C4-2B (cell line): ENCODE measurements at regions not wholly inside any gene's neighbourhood (a gene's known extent, or its start where the extent isn't known, plus 50 kb on each side); places are given as distances from the start of the nearest gene placed in this dataset.

ENCODE experiments used
- H3K27ac ChIP-seq: fragments of 450-650 bp; 2 replicates; pipeline ENCODE4 v1.5.1; 2017
- ZFX ChIP-seq: fragments of 450-650 bp; IDR thresholded peaks from 2 replicates; pipeline ENCODE4 v1.6.1; 2017
- TF ChIP-seq, protein P1 (sequence below): fragments of 450-650 bp; conservative IDR thresholded peaks from 2 replicates; pipeline ENCODE4 v1.5.1; 2017; ENCODE audit warnings: mild to moderate bottlenecking

DNA sequence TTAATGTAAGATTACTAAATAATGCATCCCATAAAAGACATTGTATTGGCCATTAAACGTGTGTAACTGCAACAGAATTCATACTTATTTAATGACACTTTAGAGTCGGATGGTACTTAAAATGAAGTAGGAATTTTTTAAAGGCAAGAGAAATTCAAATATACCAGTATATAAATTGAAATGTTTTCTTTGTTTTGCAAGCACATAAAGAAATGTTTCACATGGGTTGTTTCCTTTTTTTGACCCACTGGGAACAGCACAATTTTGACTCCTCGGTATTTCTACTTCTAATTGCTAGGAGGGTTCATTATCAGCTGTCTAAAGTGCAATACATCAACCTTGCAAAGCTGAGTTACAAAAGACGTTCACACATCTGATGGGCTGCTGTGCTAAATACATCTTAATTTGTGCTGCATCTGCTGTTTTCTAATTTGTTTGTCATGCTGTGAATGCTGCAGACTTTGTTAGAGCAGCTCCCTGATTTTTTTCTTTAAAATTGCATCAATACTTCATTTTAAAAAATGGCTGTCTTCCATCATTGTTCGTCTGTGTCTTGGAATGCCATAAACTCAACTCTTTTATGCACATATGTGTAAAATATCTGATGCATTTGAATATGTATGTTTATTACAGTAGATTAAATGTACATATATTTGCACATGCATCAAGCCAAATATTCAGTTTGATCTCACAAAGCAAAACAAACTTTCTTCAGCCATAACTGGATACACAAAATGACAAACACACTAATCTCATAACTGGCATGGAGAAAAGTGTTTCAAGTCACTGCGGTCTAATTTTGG, 454.0 kb upstream of the GRAMD2B start:
- H3K27ac ChIP-seq, result no peak overlapping the region
- TF ChIP-seq, protein P1, sequence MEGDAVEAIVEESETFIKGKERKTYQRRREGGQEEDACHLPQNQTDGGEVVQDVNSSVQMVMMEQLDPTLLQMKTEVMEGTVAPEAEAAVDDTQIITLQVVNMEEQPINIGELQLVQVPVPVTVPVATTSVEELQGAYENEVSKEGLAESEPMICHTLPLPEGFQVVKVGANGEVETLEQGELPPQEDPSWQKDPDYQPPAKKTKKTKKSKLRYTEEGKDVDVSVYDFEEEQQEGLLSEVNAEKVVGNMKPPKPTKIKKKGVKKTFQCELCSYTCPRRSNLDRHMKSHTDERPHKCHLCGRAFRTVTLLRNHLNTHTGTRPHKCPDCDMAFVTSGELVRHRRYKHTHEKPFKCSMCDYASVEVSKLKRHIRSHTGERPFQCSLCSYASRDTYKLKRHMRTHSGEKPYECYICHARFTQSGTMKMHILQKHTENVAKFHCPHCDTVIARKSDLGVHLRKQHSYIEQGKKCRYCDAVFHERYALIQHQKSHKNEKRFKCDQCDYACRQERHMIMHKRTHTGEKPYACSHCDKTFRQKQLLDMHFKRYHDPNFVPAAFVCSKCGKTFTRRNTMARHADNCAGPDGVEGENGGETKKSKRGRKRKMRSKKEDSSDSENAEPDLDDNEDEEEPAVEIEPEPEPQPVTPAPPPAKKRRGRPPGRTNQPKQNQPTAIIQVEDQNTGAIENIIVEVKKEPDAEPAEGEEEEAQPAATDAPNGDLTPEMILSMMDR, result no peak
- TF ChIP-seq ZFX, result no peak

DNA sequence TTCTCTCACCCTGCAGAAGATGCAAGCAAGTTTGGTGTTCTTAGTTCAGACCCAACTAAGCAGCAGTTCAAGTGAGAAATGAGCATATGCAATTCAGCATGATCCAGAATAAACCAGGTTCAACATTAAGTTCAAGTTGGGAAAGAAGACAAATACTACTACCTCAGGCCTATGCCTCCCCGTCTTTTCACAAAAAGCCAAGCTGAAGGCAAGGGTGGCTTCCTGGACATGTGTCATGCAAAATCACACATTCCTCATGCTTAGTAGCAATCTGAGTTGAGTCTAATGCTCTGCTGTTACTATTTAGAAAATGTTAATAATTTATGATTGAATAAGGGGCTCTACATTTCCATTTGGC, 453.4 kb upstream of the GRAMD2B start:
- TF ChIP-seq, protein P1, result no peak
- no peak for TF ChIP-seq ZFX
- H3K27ac ChIP-seq, result no peak overlapping the region

DNA sequence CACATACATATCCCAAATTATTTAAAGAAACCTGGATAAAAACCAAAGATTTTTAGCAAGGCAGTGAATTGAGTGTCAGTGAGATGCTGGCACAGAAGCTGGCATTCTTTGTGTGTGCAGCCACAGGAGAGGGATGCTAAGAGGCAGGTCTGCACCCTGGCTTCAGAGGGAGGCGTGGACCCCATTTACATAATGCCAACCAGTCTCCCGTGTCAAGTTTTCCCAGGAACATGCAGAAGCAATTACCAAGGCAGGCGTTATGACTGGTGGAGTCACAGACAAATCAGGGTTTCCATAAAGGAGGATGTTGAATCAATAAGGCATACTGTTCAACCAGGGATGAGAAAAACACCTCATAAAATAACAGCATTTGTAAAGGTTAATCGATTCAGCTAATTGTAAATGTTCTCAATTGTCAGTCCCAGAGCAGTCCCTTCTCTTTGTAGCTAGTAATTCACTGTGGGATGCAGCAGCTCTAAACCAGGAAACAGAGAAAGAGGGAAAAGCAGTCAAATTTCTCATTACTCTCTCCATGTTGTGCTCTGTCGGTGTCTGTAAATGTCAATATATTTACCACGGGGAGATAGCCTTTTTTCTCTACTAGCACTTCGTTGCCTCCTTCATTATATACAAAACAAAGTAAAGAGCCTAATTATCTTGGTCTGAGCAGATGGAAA, 452.4 kb upstream of the GRAMD2B start:
- TF ChIP-seq, protein P1, result no peak
- TF ChIP-seq ZFX, result no peak
- no peak overlapping the region for H3K27ac ChIP-seq

DNA sequence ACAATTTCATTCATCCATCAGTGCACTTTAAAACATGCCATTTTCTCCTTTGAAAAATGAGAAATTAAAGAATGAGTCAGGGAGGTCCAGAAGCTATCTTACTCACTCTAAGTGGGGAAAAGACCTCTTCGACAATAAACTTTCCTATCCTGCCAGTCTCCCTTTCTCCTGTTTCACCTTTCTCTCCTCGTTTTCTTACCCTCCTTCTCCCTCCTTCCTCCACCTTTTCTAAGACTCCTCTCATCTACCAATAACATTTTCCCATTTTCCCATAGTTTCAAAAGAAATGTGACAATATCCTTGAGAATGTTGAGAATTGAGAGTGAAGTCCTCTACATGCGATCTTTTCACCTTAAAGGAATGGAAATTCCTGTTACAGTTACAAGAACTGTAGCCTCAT, 450.5 kb upstream of the GRAMD2B start:
- TF ChIP-seq, protein P1, result no peak
- TF ChIP-seq ZFX, result no peak
- H3K27ac ChIP-seq, result no peak overlapping the region

DNA sequence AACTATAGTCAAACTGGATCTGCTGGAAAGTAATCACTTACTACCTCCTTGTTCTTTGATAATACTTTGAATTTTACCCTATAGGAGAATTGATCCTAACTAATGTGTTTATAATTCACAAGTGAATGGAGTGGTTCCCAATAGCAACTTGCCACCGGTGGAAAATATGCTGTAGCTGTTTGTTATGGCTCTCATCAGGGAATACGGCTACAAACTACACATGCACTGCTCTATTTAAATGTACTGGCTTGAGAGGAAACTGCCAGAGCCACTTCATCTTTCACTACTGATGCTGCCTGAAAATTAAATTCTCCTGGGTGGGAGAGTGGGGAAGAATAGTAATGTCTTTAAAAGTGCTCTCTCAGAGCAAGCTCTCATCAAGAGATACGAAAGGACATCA, 448.5 kb upstream of the GRAMD2B start:
- no peak overlapping the region for H3K27ac ChIP-seq
- TF ChIP-seq, protein P1, result no peak
- no peak for TF ChIP-seq ZFX

DNA sequence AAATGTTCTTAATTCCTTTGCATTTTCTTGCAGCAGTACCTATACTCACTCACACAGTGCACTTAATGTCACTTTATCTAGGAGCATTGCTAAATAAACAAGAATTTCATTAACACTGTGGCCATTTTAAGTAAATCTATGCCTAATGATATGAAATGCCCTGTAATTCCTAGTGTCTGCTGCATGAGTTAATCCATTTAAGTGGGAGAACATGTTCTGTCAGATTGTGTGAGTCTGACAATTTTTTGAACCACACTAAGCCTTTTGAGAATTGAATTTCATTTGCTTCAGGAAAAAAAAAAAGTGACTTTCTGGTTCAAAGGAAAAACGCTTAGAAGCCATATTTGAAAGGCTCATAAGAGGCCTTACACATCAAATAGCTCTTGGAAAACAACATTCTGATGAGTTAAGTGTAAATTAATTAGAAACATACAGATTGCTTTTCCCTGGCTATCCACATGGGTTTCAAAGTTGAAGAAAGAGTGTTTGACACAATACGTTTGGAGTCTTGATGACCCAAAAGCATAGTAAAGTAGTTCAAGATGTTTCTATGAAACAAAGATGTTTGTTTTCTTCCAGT, 446.7 kb upstream of the GRAMD2B start:
- TF ChIP-seq, protein P1, result no peak
- TF ChIP-seq ZFX, result no peak
- no peak overlapping the region for H3K27ac ChIP-seq

DNA sequence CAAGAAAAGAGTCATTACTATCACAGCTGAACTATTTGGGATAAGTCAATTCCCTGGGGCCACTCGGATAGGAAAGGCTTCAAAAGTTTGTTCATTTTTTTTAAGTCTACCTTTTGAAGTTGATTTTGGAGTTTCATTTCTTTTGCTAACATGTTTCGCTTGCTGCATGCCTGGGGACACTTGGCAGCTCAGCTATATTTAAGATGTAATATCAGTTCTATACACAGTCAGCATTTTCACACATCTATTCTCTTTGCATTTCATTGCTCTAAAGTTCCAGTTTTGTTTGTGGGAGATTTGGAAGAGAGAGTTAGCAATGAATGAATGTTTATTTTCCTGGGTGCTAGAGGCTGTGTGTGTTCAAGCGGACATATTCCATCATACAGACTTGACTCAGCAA, 445.2 kb upstream of the GRAMD2B start:
- no peak overlapping the region for H3K27ac ChIP-seq
- TF ChIP-seq, protein P1, result no peak
- no peak for TF ChIP-seq ZFX
